Endothelial cell (in vitro differentiated cells): ENCODE measurements at regions not wholly inside any gene's neighbourhood (a gene's known extent, or its start where the extent isn't known, plus 50 kb on each side); places are given as distances from the start of the nearest gene placed in this dataset.

Source experiments
- DNase-seq: peaks from one replicate; pipeline ENCODE4 v3.0.0; 2021; ENCODE audit warnings: low spot score
- H3K27ac Mint-ChIP-seq: one replicate; pipeline ENCODE4 v1.8.0; 2021; ENCODE audit warnings: mixed read lengths, inconsistent platforms; ENCODE audit not compliant: unreplicated experiment
- H3K27me3 Mint-ChIP-seq: one replicate; pipeline ENCODE4 v1.8.0; 2021; ENCODE audit warnings: mild to moderate bottlenecking, moderate library complexity, mixed read lengths, inconsistent platforms; ENCODE audit not compliant: unreplicated experiment
- H3K36me3 Mint-ChIP-seq: one replicate; pipeline ENCODE4 v1.8.0; 2021; ENCODE audit warnings: mild to moderate bottlenecking, low read depth, mixed read lengths, inconsistent platforms; ENCODE audit not compliant: unreplicated experiment
- H3K4me1 Mint-ChIP-seq: one replicate; pipeline ENCODE4 v1.8.0; 2021; ENCODE audit warnings: mild to moderate bottlenecking, mixed read lengths, inconsistent platforms; ENCODE audit not compliant: unreplicated experiment
- H3K4me3 Mint-ChIP-seq: one replicate; pipeline ENCODE4 v1.8.0; 2021; ENCODE audit warnings: mild to moderate bottlenecking, mixed read lengths, inconsistent platforms; ENCODE audit not compliant: unreplicated experiment
- H3K9me3 Mint-ChIP-seq: one replicate; pipeline ENCODE4 v1.8.0; 2021; ENCODE audit warnings: mixed read lengths, inconsistent platforms; ENCODE audit not compliant: unreplicated experiment
- TF ChIP-seq, protein P1 (sequence below): fragments of 200-600 bp; sonication (generic); IDR thresholded peaks from one replicate; pipeline ENCODE4 v1.5.0; 2021; ENCODE audit warnings: antibody characterized with exemption; ENCODE audit not compliant: unreplicated experiment

DNA sequence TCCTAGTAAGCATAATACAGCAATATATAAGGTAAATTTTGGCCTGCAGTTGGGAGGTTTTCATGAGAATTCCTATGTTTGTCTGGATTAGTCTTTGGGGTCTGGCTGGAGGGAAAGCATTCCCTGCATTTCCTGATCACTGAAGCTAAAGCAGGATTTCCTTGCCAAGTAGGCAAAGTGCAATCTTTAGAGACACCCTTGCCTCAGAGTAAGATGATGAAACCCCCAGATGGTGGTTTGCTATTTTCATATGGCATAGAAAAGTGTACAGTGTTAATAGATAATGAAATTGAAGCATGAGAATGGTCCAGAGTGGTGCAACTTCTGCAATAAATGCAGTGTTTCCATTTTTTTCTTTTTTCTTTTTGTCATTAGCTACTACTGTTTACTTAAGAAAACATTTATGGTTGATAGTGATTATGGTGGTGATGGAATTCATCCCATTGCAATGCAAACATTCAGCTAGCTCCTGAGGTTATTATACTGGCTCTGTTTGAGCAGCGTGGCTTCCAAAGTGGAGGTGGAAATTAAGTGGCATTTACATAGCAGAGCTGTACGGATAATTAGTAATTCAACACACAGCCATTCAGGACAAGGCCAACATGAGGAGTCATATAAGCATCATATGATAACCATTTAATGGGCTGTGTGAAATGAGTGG lies 276.3 kb downstream of the DUSP6 start:
- no peaks in the 10 kb centered on the region for H3K36me3 Mint-ChIP-seq

DNA sequence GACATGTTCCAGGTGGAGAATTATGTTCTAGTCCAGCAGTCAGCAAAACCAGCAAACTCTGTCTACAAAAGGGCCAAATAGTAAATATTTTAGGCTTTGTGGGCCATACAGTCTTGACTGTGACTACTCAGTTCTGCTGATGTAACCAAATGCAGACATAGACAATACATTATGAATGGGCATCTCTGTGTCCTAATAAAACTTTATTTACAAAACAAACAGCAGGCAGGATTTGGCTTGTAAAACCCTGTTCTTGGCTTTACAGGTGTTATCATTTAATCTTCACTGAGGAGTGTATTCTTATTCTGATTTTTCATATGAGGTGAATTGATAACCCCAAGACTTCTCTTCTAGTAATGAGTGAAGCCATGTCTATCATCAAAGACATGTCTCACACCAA lies 278.6 kb downstream of the DUSP6 start:
- H3K27me3 Mint-ChIP-seq = peaks cover 1% of the 10 kb centered on the region
- TF ChIP-seq, protein P1, sequence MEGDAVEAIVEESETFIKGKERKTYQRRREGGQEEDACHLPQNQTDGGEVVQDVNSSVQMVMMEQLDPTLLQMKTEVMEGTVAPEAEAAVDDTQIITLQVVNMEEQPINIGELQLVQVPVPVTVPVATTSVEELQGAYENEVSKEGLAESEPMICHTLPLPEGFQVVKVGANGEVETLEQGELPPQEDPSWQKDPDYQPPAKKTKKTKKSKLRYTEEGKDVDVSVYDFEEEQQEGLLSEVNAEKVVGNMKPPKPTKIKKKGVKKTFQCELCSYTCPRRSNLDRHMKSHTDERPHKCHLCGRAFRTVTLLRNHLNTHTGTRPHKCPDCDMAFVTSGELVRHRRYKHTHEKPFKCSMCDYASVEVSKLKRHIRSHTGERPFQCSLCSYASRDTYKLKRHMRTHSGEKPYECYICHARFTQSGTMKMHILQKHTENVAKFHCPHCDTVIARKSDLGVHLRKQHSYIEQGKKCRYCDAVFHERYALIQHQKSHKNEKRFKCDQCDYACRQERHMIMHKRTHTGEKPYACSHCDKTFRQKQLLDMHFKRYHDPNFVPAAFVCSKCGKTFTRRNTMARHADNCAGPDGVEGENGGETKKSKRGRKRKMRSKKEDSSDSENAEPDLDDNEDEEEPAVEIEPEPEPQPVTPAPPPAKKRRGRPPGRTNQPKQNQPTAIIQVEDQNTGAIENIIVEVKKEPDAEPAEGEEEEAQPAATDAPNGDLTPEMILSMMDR = no peak
- H3K36me3 Mint-ChIP-seq = no peaks in the 10 kb centered on the region
- H3K4me3 Mint-ChIP-seq = no peak overlapping the region
- H3K9me3 Mint-ChIP-seq = no peaks in the 10 kb centered on the region
- H3K27ac Mint-ChIP-seq = no peak overlapping the region
- no peak for DNase-seq
- H3K4me1 Mint-ChIP-seq = peaks cover 30% of the 10 kb centered on the region

More for the DNA sequence above, 276.3 kb downstream of the DUSP6 start:
- no peak for DNase-seq
- H3K27ac Mint-ChIP-seq = peak overlapping the region; percentile 33
- H3K27me3 Mint-ChIP-seq = peaks cover 1% of the 10 kb centered on the region
- TF ChIP-seq, protein P1 = no peak
- H3K4me3 Mint-ChIP-seq = no peak overlapping the region
- peaks cover 28% of the 10 kb centered on the region for H3K4me1 Mint-ChIP-seq
- H3K9me3 Mint-ChIP-seq = no peaks in the 10 kb centered on the region

DNA sequence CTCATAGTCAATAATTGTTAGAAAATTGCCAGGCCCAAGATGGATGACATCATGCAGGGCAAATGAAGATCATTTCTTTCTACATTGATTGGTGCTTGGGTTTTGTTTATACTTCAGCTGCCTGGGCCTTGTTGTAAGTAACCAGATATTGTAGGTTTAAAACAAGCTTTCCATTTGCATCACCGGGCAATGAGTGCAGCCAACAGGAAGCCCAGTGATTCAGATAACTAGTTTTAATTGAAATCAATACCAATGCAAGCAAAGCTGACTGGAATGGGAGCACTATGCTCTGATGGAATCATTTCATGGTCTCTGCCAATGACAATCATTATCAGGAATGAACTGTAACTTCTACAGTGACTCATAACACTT lies 279.3 kb downstream of the DUSP6 start:
- no peak for DNase-seq
- peaks cover 30% of the 10 kb centered on the region for H3K4me1 Mint-ChIP-seq
- no peaks in the 10 kb centered on the region for H3K36me3 Mint-ChIP-seq
- no peak overlapping the region for H3K4me3 Mint-ChIP-seq
- H3K27ac Mint-ChIP-seq = no peak overlapping the region
- H3K9me3 Mint-ChIP-seq = no peaks in the 10 kb centered on the region
- peaks cover 1% of the 10 kb centered on the region for H3K27me3 Mint-ChIP-seq
- TF ChIP-seq, protein P1 = no peak

DNA sequence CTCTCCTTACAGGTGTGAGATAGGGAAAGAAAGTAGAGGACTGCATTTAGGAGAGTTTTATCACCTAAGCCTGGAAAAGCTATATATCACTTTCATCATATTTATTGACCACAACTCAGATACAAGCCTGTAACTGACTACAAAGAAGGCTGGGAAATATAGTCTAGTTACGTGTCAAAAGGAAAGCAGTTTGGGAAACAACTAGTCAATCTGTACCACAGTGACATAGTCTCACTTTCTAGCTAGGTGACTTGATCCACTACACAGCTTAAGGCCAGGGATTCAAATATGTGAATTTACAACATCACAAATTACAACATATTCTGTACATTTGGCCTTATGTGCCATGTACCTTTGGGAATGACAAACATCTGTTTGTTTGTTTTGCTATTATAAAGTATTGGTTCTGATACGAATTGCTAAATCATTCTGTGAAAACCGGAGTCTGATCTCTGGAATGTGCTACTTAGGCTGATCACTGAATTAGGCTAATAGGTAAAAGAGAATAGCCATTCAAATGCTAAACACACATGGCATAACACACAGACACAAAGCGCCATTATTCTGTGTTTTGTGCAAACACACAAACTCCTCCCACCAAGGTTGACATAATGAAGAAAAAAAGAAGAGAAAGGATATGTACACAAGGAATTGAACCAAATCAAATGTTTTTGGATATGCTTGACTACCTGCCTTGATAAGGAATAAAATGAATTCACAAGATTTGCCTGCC lies 279.8 kb downstream of the DUSP6 start:
- DNase-seq = no peak
- Mint-ChIP-seq H3K4me3 (no peak overlapping the region), H3K9me3 (no peaks in the 10 kb centered on the region), H3K27me3 (peaks cover 1% of the 10 kb centered on the region), H3K4me1 (peaks cover 30% of the 10 kb centered on the region), H3K36me3 (no peaks in the 10 kb centered on the region), H3K27ac (no peak overlapping the region)
- TF ChIP-seq, protein P1 = no peak

DNA sequence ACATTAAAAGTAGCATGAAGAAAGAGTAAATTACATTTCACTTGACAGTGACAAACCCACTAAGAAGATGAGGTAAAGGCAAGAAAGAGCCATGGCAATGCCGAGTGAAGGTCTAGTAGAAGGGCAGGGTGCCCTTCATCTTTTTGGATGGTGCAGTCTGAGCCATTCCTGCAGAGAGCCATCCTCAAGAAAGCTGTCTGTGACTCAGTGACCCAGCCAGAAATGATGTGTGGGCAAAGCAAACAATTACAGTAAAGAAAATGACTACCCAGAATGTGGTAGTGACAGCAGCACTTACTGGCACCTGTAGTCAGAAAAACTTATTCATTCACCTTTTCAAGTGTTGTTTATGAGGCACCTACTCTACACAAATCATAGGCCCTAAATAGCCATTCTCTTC lies 281.7 kb downstream of the DUSP6 start:
- TF ChIP-seq, protein P1 = no peak
- no peak for DNase-seq
- peaks cover 16% of the 10 kb centered on the region for H3K4me1 Mint-ChIP-seq
- H3K27ac Mint-ChIP-seq = no peak overlapping the region
- H3K36me3 Mint-ChIP-seq = no peaks in the 10 kb centered on the region
- H3K4me3 Mint-ChIP-seq = no peak overlapping the region
- peaks cover 1% of the 10 kb centered on the region for H3K27me3 Mint-ChIP-seq
- H3K9me3 Mint-ChIP-seq = no peaks in the 10 kb centered on the region
